HT1080 (cell line): ENCODE measurements at regions not wholly inside any gene's neighbourhood (a gene's known extent, or its start where the extent isn't known, plus 50 kb on each side); places are given as distances from the start of the nearest gene placed in this dataset.
A peak's percentile ranks its signal among the peaks of the same experiment; 100 is the strongest.

Source experiments
- DNase-seq: peaks from one replicate; pipeline ENCODE4 v3.0.0-alpha.2; 2015; ENCODE audit warnings: low read depth

DNA sequence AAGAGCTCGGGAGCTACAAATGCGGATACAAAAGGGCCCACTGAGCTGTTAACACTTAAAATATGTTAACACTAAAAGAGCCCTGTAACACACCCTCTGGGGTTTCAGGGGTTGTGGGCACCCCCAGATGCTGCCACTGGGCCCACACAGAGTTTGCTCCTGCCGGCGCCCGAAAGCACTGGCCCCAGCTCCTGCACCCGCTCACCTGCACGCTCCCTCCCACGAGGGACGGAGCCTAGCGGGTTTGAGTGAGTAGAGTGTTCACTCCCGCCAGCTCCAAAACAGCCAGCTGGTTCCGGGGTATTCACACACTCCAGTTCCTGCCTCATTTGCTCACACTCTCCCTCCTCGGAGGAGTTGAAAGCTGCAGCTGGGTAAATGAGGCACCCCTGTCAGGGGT is 357.7 kb downstream of the ETNK1 start:
- DNase-seq, result no peak

DNA sequence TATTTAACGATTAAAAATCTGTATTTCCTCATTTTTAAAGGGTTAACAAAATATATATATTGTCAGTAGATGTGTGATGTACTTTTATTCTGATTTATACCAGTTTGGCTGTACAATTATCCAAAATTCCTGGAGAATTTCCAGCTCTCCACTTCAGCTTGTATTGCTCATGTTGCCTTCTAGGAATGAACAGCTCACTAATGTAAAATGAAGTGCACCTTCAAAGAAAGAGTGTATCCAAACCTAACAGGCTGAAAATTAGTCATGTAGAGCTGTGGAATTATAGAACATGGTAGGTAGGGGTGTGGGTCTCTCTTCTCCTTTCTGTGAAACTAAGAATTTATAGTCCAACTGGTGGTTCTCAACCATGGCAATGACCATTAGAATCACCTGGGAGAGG is 362.0 kb downstream of the ETNK1 start:
- no peak for DNase-seq

DNA sequence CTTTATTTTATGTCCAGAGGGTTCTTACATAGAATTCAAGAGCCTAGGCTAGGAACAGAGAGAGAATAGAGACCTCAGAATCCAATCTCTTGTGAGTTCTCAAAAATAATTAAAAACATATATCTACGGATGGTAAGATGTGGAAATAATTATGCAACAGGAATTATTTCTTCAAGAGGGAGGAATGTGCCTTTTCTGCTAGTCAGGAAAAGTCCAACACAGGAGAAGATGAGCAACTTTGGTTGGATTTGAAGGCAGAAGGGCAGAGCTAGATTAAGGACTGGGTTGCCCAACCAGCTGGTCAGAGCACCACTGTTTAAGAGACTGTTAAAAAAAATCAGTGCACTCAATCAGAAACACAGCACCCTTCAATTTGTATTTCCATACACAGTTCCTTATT is 365.5 kb downstream of the ETNK1 start:
- DNase-seq, result no peak

DNA sequence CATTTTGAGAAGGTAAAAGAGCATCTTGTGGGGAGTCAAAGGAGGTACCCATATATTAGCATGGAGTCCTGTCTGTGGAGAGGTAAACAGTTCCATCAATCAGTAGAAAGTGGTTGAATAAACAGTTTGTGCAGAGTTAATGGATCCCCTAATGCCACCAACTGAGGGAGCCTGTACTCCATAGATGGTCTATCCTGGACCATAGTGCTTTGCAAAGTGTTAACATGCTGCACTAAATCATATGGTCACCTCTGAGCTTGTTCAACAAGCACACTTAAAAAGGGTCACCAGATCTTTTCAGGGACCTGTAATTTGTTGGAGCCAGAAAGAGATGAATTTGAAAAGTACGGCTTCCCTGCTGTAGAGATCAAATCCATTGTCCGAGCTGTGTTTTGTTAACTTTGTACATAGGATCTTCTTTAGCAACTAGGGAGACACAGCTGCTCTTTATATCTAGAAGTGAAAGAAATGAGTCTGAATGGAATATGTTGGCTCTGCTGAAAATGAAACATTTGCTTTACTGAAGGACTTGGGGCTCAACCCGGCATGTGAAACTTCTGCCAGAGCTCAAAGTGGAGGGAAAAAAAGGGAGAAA is 366.4 kb downstream of the ETNK1 start:
- no peak for DNase-seq

DNA sequence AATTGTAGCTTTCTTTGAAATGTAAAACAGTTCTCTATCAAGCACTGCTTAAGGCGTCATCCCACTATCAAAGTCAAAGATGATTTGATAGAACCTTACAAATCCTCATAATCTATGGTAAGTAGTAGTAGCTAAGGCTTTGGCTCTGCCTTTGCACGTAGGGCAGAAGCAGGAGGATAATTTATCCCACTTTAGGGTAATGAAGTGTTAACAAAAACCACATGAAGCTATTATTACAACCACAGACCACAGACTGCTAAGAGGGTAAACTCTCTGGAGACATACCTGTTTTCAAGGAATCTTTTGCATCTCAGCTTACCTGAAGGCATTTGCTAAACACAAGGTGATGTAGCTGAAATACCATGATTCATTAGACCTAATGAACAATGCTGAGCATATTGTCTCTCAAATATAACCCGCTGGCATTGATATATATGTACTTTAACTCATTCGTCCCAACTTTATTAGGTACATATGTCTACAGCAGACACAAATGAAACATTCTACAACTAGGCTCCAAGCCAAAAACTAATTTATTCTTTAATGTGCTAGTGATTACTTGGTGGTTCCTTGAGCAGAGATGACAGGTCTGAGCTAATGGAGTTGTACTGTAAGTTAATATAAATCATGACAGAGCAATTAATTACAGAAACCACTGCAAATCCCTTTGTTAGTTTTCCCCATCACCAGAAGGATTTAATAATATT is 368.8 kb downstream of the ETNK1 start:
- DNase-seq, result no peak

DNA sequence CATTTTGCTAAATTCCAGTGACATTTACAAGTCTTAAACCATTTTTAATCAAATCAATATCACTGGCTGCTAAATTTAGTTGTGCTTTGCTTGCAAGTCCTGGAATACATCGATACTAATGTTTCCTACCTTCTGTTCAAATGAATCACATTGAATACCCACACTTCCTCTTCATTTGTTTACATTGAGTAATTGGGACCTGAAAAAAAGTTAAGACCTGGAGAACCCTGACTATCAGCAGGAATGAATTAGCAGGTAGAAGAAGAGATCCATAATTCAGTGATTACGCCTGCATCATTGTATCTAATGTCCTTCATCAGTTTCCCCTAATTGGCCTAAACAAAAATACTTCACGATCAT is 369.3 kb downstream of the ETNK1 start:
- no peak for DNase-seq

DNA sequence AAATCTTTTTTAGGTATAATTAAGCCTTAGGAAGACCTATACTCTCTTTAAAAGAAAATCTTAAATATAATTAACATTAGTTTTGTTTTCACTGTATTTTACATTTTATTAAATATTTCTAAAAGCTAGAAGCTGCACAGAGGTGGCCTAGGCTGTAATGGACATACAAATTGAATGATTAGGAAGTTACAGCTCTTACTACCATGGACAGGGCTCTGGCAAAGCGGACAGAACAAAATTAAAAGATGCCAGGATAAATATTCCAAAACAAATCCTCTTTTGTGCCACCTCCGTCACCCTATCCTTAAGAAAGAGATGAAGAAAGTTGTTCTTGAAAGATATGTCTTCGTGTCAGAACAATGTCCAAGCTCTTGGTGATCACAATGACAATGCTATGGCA is 376.5 kb downstream of the ETNK1 start:
- no peak for DNase-seq

DNA sequence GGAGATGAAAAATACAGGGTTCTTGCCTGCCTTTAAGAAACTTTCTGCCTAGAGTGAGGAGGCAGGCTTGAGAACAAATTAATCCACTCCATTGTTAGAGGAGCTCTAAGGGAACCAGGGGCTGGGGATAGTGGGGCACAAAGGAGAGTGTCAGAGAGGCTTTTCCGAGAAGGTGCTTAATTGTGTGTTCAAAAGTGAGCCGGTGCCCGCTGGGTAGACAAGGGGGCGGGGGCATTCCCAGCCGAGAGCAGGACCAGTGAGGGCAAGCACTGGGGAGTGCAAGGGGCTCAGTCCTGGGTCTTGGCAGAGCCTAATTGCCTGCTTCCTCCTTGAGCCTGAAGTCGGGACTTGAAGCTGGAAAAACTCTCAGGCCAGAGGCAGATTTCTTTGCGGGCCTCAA is 377.4 kb downstream of the ETNK1 start:
- DNase-seq, result no peak

DNA sequence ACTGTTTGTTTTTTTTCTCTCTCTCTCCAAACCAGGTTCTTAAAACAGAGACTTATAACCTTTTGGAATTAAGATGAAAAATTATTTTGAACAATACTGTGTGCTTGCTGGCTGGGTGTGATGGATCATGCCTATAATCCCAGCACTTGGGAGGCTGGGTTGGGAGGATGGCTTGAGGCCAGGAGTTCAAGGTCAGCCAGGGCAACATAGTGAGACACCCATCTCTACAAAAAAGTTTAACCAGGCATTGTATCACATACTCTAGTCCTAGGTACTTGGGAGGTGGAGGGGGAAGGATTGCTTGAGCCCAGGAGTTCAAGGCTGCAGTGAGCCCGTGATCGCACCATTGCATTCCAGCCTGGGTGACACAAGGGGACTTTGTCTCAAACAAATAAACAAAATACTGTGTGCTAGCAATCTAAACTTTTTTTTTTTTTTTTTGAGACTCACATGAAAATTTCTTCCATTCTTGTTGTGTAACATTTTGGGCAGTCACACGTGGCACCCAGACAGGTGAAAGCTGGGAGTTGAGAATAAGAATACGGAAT is 379.6 kb downstream of the ETNK1 start:
- DNase-seq, result no peak

DNA sequence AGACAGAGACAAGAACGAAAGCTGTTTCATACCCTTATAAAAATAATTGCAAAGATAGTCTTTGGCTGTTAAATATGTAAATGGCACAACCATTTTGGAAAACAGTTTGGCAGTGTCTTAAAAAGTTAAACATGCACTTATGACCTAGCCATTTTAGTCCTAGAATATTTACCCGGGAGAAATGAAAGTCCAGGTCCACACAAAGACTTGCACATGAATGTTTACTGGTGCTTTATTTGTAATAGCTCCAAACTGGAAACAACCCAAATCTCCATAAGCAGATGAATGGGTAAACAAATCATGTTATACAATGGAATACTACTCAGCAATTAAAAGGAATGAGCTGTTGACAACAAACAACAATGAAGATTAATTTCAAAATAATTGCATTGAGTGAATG is 380.4 kb downstream of the ETNK1 start:
- DNase-seq, result no peak

DNA sequence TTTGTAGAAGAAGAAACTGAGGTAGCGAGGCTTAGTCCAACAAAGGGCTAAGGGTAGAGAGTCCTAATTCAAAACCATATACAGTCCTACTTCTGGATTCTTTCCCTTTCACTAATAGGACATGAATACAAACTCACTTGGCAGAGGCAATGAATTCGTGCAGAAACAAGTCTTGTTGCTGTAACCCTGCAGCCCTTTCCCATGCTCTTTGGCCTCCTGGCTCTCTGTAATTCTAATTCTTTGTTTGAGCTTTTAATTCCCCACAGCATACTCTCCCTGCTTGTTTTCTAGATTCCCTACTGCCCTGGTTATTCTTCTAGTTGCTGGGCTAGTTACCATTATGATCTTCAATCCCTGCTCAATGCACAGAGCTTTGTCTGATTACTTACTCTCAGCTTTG is 381.4 kb downstream of the ETNK1 start:
- DNase-seq, result no peak

DNA sequence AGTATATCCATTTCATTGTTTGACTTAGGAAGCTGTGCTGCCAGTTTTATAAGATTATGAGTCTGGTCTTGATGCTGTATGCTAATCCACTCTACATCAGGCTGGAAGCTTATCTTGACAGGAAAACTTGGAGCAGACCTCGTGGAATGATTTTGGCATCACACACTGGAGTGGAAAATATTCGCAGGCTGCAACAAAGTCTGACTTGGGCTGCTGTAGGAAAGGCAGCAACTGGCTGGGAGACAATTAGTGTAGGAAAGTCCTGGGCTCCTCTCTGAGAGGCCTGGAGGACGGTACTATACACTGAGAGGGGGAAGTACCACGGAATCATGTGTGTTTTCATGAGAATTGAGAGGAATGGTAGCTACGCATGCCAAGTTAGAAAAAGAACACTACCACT is 383.7 kb downstream of the ETNK1 start:
- no peak for DNase-seq

DNA sequence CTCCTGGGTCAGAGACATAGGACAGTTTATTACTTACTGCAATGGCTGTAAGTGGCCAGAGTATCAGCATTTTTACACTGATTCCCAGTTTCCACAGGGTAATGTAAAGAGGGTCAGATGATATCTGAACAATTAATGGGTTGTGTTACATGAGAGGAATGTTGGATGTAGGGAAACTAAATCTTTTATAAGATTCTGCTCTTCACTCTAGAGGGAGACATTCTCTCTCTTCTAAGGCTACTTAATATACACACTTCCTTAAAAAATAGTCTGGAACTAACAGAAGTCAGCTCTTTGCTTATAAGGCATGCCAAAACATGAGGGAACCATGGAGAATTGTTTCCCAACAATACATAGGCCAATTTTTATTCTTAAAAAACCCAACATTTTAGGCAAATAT is 389.8 kb downstream of the ETNK1 start:
- DNase-seq, result no peak

DNA sequence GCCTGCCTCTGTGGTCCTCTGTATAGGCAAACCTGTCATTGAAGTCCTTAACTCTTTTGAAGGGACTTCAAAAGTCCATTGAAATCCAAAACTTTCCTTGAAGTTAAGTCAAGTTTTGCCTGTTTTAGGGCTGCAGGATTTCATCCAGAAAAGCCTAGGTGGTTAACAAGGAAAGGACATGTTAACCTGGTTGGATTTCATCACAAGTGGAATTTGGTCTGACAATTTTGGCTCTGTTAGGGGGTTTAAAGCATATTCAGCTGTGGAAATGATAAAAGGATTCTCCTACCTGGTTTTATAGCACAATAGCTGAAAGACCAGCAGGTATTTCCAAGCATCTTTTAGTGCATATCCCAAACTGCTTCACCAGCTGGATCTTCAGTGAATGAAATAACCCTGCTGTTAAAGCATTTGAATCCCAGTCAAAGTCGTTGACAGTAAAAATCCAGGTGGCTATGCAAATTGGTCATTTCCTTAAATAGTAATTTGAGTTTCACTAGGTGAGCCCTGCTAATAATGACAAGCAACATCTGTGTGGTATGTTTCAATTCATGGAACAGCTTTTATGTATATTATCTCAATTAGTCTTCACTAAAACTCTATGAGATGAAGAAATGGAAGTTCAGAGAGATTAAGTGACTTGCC is 400.5 kb downstream of the ETNK1 start:
- DNase-seq, result no peak

DNA sequence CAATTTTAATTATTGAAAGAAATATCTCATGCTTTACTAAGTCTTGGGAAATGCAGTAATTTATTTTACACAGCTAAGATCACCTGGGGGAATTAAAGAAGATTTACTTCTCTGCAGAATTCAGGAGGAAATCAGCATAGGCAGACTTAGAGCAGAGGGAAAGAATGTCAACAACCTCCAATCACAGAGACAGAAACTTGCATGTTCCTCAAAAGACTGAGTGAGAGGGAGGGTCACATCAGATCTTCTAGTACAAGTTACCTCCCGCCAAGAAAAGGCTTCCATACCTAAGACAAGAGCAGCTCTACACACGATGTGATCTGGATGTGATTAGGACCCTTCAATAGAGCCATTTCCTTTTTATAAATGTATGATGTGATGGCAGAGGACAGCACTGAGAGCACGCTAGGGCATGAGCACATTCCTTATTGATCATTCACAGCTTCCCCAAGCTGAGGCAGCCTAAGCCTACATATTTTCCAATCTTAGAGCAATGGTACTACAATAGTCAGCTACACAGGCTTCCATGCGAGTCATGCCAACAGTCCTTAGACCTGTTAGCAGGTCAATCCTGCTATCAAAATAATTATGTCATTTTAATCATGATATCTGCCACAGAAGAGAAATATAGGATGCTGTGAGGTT is 403.3 kb downstream of the ETNK1 start:
- DNase-seq, result peak; percentile 2

DNA sequence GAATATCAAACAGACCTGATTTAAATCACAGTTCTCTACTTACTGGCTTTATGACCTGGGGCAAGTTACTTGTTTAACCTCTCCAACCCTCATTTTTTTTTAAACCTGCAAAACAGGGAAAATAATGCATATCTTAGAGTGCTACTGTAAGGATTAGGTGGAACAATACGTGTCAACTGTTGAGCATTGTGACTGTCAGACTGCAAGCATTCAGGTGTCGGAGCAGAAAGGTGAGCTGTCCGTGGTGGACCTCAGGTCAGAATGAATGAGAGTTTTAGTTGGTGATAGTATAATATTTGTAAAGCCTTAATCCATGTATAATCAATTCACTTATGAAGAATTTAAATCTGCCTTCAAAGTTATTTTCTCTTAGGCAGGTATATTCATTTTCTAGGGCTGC is 404.2 kb downstream of the ETNK1 start:
- DNase-seq, result no peak

DNA sequence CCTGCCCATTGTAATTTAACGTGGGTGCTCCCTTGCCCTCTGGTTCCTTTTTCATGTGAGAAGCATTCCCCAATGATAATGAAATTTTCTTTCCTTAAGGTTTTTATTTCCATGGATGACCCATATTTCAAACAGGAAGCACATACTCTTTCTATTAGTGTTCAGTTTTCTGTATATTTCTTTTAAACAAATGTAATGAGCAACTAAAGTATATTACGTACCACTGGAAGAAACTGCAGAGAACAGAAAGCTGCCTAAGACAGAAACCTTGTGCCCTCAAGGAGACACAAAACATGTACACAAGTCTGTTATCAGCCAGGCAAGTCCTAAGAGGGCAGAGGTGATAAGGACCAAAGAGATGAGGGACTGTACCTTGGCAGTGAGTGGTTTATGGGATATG is 414.9 kb downstream of the ETNK1 start:
- no peak for DNase-seq

DNA sequence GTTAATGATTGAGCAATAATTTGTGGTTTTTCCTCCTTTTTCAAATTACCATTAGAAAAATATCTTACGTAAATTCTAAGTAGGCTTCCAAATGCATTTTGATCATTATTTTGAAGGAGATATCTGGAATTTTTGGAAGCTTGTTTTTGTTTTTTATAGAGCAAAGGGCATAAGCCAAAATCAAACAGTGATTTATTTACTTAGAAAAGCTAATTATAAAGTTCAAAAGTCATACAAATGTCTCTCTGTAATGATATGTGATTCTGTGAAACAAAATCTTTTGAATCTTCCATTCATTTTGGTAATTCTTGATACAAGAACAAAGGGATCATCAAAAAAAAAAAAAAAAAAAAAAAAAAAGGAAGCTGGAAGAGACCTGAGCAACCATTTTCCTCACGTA is 416.8 kb downstream of the ETNK1 start:
- DNase-seq, result no peak

DNA sequence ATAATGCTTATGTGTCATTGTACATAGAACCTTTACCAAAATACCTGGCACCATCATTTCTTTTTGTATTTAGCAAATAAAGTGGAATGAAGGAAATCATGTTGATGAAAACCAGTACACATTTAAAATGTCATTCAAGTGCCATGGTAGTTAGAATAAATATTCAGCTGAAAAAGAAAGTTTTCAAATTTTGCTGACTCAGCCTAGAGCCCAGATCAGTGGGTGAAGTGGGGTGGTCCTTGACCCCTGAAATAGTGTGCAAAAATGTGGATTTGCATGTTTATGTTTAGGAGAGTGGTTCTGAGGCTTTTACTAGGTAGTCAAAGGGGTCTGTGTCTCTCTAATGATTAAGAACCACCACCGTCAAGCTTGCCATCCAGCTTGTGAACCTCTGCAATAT is 418.7 kb downstream of the ETNK1 start:
- DNase-seq, result no peak

DNA sequence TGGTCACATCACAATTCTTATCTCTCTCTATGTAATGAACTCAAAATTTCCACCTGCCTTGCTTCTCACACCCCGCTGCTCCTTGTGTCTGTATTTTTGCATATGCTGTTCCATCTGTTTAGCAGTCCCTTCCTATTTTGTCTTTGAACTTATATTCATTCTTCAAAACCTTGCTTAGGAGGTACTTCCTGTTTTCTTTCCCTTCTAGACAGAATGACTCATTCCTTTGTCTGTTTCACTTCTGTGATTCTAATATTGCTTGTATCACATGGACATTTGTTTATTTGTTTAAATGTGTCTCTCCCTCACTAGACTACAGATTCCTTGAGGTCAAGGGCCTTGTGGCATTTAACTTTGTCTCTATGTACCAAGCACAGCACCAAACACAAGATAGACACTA is 424.2 kb downstream of the ETNK1 start:
- peak; percentile 46 for DNase-seq

DNA sequence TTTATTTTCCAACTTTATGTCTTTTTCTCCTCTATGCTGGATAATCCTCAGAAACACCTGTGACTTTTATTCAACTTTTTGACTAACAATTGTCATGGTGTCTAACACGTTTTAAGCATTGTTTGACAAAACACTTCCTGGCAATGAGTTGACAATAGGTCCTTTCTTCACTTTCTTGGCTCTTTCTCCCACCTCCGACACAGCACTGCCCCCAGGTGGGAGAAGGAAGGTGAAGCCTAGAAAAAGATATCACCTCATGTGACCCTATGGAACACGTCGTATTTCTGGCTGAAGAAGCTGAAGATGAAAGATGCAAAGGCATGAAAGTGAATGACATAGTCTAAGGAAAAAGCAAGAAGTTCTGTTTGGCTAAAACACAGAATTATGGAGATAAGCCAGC is 430.0 kb downstream of the ETNK1 start:
- peak; percentile 64 for DNase-seq

DNA sequence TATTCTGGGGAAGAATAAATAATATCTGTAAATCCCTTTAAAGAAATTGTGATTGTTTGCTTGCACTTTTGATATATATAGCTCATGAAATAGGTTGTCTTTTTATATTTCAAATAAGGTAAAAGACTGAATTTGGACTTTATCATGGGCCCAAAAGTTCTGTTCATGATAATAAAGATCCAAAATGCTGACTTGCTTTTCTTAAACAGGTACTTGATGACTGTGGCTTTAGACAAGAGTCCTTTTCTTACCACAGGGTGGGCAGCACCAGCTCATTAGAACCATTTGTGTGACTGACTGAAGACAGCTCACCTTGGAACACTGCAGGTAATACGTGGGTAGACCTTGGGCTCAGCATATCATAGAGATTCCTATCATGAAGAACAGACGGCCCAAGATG is 432.6 kb downstream of the ETNK1 start:
- DNase-seq, result no peak
